ENCODE measurements at regions not wholly inside any gene's neighbourhood (a gene's known extent, or its start where the extent isn't known, plus 50 kb on each side); places are given as distances from the start of the nearest gene placed in this dataset.

DNA sequence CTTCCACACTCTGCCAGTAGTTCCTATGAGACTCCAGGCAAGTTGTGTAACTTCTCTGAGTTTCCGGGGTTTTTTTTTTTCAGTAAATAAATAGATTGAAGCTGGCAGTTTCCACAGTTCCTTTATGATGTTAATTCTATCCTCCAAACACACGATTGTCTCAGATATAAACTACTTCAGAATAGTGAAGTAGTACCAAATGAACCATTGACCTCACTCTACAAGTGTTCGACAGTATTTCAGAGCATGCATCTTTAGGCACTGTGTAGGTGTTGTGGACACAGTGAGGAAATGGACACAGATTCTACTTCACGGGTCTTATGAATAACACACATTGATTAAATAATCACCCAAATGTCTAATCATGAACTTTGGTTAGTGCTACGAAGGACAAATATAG, 136.1 kb upstream of the IGSF10 start:
- H3K4me1 ChIP-seq (ENCODE audit: insufficient read depth, low read length, poor library complexity, severe bottlenecking) = no peaks in the 10 kb centered on the region
- no peaks in the 10 kb centered on the region for H3K27me3 ChIP-seq (replicated peaks; ENCODE audit: insufficient read depth, low read depth, low read length, poor library complexity)
- no peak for TF ChIP-seq EZH2 (IDR thresholded peaks at IDR 0.05; ENCODE audit: borderline replicate concordance, low read depth, low read length, poor library complexity, severe bottlenecking)
- no peaks in the 10 kb centered on the region for H3K9me3 ChIP-seq (ENCODE audit: low read depth, low read length, poor library complexity, severe bottlenecking)
- no TSS peak for BruUV-seq (replicated peaks)
- H3K36me3 ChIP-seq (ENCODE audit: insufficient read depth, low read length, poor library complexity, severe bottlenecking) = no peaks in the 10 kb centered on the region
- DNase-seq (ENCODE audit: low spot score) = no peak
- no peak overlapping the region for H3K4me3 ChIP-seq (ENCODE audit: low read depth, low read length, poor library complexity, severe bottlenecking)
- ChIA-PET POLR2A (ENCODE audit: low non-redundant PET) (no interaction called here), CTCF (no interaction called here)
- intact Hi-C loops (cut with micrococcal nuclease; ENCODE audit: unreplicated experiment) = no loop called here
- no peak overlapping the region for H3K27ac ChIP-seq (ENCODE audit: low read depth, low read length, poor library complexity, severe bottlenecking)

DNA sequence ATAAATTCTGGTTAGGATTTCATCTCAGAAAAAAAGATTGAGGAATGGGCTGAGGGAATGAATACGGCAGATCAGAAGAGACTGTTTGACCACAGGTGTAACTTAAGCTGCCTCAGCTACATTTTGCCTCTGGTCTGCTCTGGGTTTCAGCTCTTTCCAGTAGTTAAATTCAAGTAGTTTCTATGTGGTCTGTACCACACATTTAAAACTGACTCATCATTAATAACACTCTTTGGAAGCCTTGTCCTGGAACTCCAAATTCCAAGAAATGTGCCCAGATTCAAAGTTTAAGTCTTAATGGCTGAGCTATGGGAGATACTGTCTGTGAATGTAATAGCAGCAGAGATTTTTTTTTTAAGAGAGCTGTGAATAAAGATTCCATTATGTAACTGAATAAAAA, 133.1 kb upstream of the IGSF10 start:
- BruUV-seq (replicated peaks) = no TSS peak
- POLR2A ChIA-PET (ENCODE audit: low non-redundant PET) = no interaction called here
- Histone ChIP-seq H3K27me3 (replicated peaks; ENCODE audit: insufficient read depth, low read depth, low read length, poor library complexity) (no peaks in the 10 kb centered on the region), H3K9me3 (ENCODE audit: low read depth, low read length, poor library complexity, severe bottlenecking) (no peaks in the 10 kb centered on the region), H3K4me1 (ENCODE audit: insufficient read depth, low read length, poor library complexity, severe bottlenecking) (no peaks in the 10 kb centered on the region), H3K36me3 (ENCODE audit: insufficient read depth, low read length, poor library complexity, severe bottlenecking) (no peaks in the 10 kb centered on the region), H3K4me3 (ENCODE audit: low read depth, low read length, poor library complexity, severe bottlenecking) (no peak overlapping the region), H3K27ac (ENCODE audit: low read depth, low read length, poor library complexity, severe bottlenecking) (no peak overlapping the region)
- DNase-seq (ENCODE audit: low spot score) = no peak
- intact Hi-C loops (cut with micrococcal nuclease; ENCODE audit: unreplicated experiment) = no loop called here
- TF ChIP-seq, protein P1, sequence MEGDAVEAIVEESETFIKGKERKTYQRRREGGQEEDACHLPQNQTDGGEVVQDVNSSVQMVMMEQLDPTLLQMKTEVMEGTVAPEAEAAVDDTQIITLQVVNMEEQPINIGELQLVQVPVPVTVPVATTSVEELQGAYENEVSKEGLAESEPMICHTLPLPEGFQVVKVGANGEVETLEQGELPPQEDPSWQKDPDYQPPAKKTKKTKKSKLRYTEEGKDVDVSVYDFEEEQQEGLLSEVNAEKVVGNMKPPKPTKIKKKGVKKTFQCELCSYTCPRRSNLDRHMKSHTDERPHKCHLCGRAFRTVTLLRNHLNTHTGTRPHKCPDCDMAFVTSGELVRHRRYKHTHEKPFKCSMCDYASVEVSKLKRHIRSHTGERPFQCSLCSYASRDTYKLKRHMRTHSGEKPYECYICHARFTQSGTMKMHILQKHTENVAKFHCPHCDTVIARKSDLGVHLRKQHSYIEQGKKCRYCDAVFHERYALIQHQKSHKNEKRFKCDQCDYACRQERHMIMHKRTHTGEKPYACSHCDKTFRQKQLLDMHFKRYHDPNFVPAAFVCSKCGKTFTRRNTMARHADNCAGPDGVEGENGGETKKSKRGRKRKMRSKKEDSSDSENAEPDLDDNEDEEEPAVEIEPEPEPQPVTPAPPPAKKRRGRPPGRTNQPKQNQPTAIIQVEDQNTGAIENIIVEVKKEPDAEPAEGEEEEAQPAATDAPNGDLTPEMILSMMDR (conservative IDR thresholded peaks at IDR 0.05; ENCODE audit: low read depth, low read length) = no peak
- no peak for TF ChIP-seq EZH2 (IDR thresholded peaks at IDR 0.05; ENCODE audit: borderline replicate concordance, low read depth, low read length, poor library complexity, severe bottlenecking)
- CTCF ChIA-PET = no interaction called here

DNA sequence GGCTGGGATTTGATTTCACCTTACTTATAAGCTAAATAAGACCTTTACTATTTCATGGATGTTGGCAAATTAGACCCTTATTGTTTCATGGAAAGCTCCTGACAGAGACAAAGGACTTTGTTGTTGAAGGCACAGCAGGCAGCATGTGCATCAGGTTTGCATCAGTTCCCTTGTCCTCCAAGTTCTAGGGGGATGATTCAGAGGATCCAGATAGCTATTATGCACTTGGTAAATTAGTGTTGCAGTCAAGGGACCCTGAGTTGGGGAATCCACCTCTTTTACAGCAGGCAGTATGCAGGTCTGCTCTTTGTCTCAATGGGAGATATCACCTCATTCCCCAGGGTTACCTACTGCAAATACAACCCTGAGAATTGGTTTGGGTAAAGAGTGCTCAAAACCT, 131.4 kb upstream of the IGSF10 start:
- TF ChIP-seq EZH2 (IDR thresholded peaks at IDR 0.05; ENCODE audit: borderline replicate concordance, low read depth, low read length, poor library complexity, severe bottlenecking) = no peak
- TF ChIP-seq, protein P1 (conservative IDR thresholded peaks at IDR 0.05; ENCODE audit: low read depth, low read length) = no peak
- peaks cover 2% of the 10 kb centered on the region for H3K9me3 ChIP-seq (ENCODE audit: low read depth, low read length, poor library complexity, severe bottlenecking)
- H3K4me1 ChIP-seq (ENCODE audit: insufficient read depth, low read length, poor library complexity, severe bottlenecking) = no peaks in the 10 kb centered on the region
- H3K27ac ChIP-seq (ENCODE audit: low read depth, low read length, poor library complexity, severe bottlenecking) = no peak overlapping the region
- no peaks in the 10 kb centered on the region for H3K36me3 ChIP-seq (ENCODE audit: insufficient read depth, low read length, poor library complexity, severe bottlenecking)
- no peak overlapping the region for H3K4me3 ChIP-seq (ENCODE audit: low read depth, low read length, poor library complexity, severe bottlenecking)
- BruUV-seq (replicated peaks) = no TSS peak
- intact Hi-C loops (cut with micrococcal nuclease; ENCODE audit: unreplicated experiment) = no loop called here
- POLR2A ChIA-PET (ENCODE audit: low non-redundant PET) = no interaction called here
- DNase-seq (ENCODE audit: low spot score) = no peak
- H3K27me3 ChIP-seq (replicated peaks; ENCODE audit: insufficient read depth, low read depth, low read length, poor library complexity) = no peaks in the 10 kb centered on the region
- CTCF ChIA-PET = interaction anchor here (0.6 kb wide), 1 partner anchor 395 kb away, joined by 3 read pairs; no protein-coding TSS in a partner anchor

DNA sequence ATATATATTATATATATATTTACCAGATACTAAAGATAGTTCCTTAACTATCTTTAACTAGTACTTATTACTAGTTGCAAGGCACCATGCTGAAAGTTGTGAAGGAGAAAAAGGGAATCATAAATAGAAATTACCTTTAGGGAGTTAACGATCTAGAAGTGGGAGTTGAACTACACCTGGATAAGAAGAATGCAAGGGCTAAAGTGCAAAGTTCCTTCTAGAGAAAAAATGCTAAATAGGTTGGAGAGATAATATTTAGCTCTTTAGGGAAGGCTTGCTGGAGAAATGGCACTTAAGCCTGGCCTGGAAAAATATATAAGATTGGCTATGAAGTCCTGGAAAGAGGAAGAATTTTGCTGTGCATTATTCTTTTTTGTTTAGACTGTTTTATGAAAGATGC, 130.6 kb upstream of the IGSF10 start:
- BruUV-seq (replicated peaks) = no TSS peak
- Histone ChIP-seq H3K36me3 (ENCODE audit: insufficient read depth, low read length, poor library complexity, severe bottlenecking) (no peaks in the 10 kb centered on the region), H3K27me3 (replicated peaks; ENCODE audit: insufficient read depth, low read depth, low read length, poor library complexity) (no peaks in the 10 kb centered on the region), H3K9me3 (ENCODE audit: low read depth, low read length, poor library complexity, severe bottlenecking) (peaks cover 10% of the 10 kb centered on the region), H3K27ac (ENCODE audit: low read depth, low read length, poor library complexity, severe bottlenecking) (no peak overlapping the region), H3K4me1 (ENCODE audit: insufficient read depth, low read length, poor library complexity, severe bottlenecking) (no peaks in the 10 kb centered on the region), H3K4me3 (ENCODE audit: low read depth, low read length, poor library complexity, severe bottlenecking) (no peak overlapping the region)
- TF ChIP-seq EZH2 (IDR thresholded peaks at IDR 0.05; ENCODE audit: borderline replicate concordance, low read depth, low read length, poor library complexity, severe bottlenecking) = no peak
- TF ChIP-seq, protein P1 (conservative IDR thresholded peaks at IDR 0.05; ENCODE audit: low read depth, low read length) = no peak
- ChIA-PET POLR2A (ENCODE audit: low non-redundant PET) (no interaction called here), CTCF (no interaction called here)
- no peak for DNase-seq (ENCODE audit: low spot score)
- intact Hi-C loops (cut with micrococcal nuclease; ENCODE audit: unreplicated experiment) = no loop called here
